ENCODE measurements at regions not wholly inside any gene's neighbourhood (a gene's known extent, or its start where the extent isn't known, plus 50 kb on each side); places are given as distances from the start of the nearest gene placed in this dataset.

- H3K4me1 ChIP-seq (ENCODE audit: control insufficient read depth, insufficient read depth, low read length) = no peaks in the 10 kb centered on the region
- POLR2A ChIA-PET = no interaction called here
- CTCF ChIA-PET = no interaction called here
- no TSS peak for BruUV-seq (replicated peaks)
- ATAC-seq = no peak
- no peak for DNase-seq (ENCODE audit: low read depth, low spot score)
- no peaks in the 10 kb centered on the region for H3K9me3 ChIP-seq (ENCODE audit: control insufficient read depth, insufficient read depth, low read depth, low read length)
- H3K27ac ChIP-seq (ENCODE audit: low read length) = no peak overlapping the region
- in situ Hi-C loops (cut with HindIII; ENCODE audit: low pct_unique_long_range_greater_than_20kb, low sequenced_read_pairs) (no loop called here), intact Hi-C loops (cut with micrococcal nuclease; ENCODE audit: unreplicated experiment) (no loop called here)
- no peak overlapping the region for H3K4me3 ChIP-seq (ENCODE audit: low read depth in 2 of 2, low read length in 2 of 2)
- TF ChIP-seq CTCF (IDR thresholded peaks at IDR 0.05) (no peak), POLR2AphosphoS5 (IDR thresholded peaks at IDR 0.05; ENCODE audit: low read depth, low read length) (no peak), REST (IDR thresholded peaks at IDR 0.05; ENCODE audit: insufficient read depth in 1 of 2, low read depth in 2 of 2, low read length in 1 of 2) (no peak)
- no peaks in the 10 kb centered on the region for H3K27me3 ChIP-seq (ENCODE audit: control insufficient read depth, insufficient read depth, low read length)
- no peaks in the 10 kb centered on the region for H3K36me3 ChIP-seq (ENCODE audit: control insufficient read depth, insufficient read depth, low read length)
Observed at GRCh38 chr14:101467181-101467926, 93.9 kb upstream of the DIO3 start.

GRCh38 chr14:101469382-101470247 lies 91.7 kb upstream of the DIO3 start:
- H3K4me3 ChIP-seq (ENCODE audit: low read depth in 2 of 2, low read length in 2 of 2) = no peak overlapping the region
- POLR2A ChIA-PET = no interaction called here
- H3K36me3 ChIP-seq (ENCODE audit: control insufficient read depth, insufficient read depth, low read length) = no peaks in the 10 kb centered on the region
- no TSS peak for BruUV-seq (replicated peaks)
- no peaks in the 10 kb centered on the region for H3K27me3 ChIP-seq (ENCODE audit: control insufficient read depth, insufficient read depth, low read length)
- in situ Hi-C loops (cut with HindIII; ENCODE audit: low pct_unique_long_range_greater_than_20kb, low sequenced_read_pairs) (no loop called here), intact Hi-C loops (cut with micrococcal nuclease; ENCODE audit: unreplicated experiment) (no loop called here)
- DNase-seq (ENCODE audit: low read depth, low spot score) (no peak), ATAC-seq (no peak)
- H3K9me3 ChIP-seq (ENCODE audit: control insufficient read depth, insufficient read depth, low read depth, low read length) = no peaks in the 10 kb centered on the region
- no peak overlapping the region for H3K27ac ChIP-seq (ENCODE audit: low read length)
- H3K4me1 ChIP-seq (ENCODE audit: control insufficient read depth, insufficient read depth, low read length) = no peaks in the 10 kb centered on the region; the same call in 1 of the 2 replicates
- CTCF ChIA-PET = no interaction called here
- TF ChIP-seq SIN3A (IDR thresholded peaks at IDR 0.05; ENCODE audit: borderline replicate concordance, insufficient read depth, low read depth, low read length) = no peak
- TF ChIP-seq REST (IDR thresholded peaks at IDR 0.05; ENCODE audit: insufficient read depth in 1 of 2, low read depth in 2 of 2, low read length in 1 of 2) = no peak
- TF ChIP-seq CTCF (IDR thresholded peaks at IDR 0.05) = no peak
- TF ChIP-seq POLR2AphosphoS5 (IDR thresholded peaks at IDR 0.05; ENCODE audit: low read depth, low read length) = no peak
- no peak for TF ChIP-seq TCF7L2 (IDR thresholded peaks at IDR 0.05; ENCODE audit: low read depth, low read length)

Data from Panc1 (cell line).